Fibroblast of lung (primary cell): ENCODE measurements at regions not wholly inside any gene's neighbourhood (a gene's known extent, or its start where the extent isn't known, plus 50 kb on each side); places are given as distances from the start of the nearest gene placed in this dataset.

ENCODE experiments used
- CTCF ChIP-seq, 2 donors: IDR thresholded peaks in 1 of 2; conservative IDR thresholded peaks in 1 of 2; 1 replicate in 1 of 2; 2 replicates in 1 of 2; pipeline ENCODE4 v1.5.1; 2011 to 2012; ENCODE audit warnings: low read length in 2 of 2, control low read depth in 1 of 2, inconsistent platforms in 1 of 2, low read depth in 1 of 2, mild to moderate bottlenecking in 1 of 2
- EZH2 ChIP-seq: IDR thresholded peaks from 2 replicates; pipeline ENCODE4 v1.5.1; 2012; ENCODE audit warnings: low read length, control low read depth, mild to moderate bottlenecking; ENCODE audit errors: missing control alignments

GRCh38 chr6:168192901-168193815 is 114.1 kb upstream of the FRMD1 start:
- TF ChIP-seq CTCF (conservative IDR thresholded peaks at IDR 0.05 in 1 of 2, IDR thresholded peaks at IDR 0.05 in 1 of 2; ENCODE audit: low read depth in 1 of 2, low read length in 2 of 2) (no peak), EZH2 (no peak)
